HEK293T (cell line): ENCODE measurements at regions not wholly inside any gene's neighbourhood (a gene's known extent, or its start where the extent isn't known, plus 50 kb on each side); places are given as distances from the start of the nearest gene placed in this dataset.

Source experiments
- ARNT ChIP-seq: fragments of 450-650 bp; IDR thresholded peaks from 2 replicates; pipeline ENCODE4 v1.6.1; 2017; ENCODE audit warnings: mild to moderate bottlenecking
- ELF4 ChIP-seq: fragments of 450-650 bp; IDR thresholded peaks from 2 replicates; pipeline ENCODE4 v1.6.1; 2017; ENCODE audit warnings: antibody characterized with exemption
- FOXK2 ChIP-seq: fragments of 450-650 bp; IDR thresholded peaks from 2 replicates; pipeline ENCODE4 v1.6.1; 2016; ENCODE audit warnings: mild to moderate bottlenecking
- HDGF ChIP-seq: fragments of 450-650 bp; IDR thresholded peaks from 2 replicates; pipeline ENCODE4 v1.6.1; 2017; ENCODE audit warnings: antibody characterized with exemption, borderline replicate concordance
- SP1 ChIP-seq: fragments of 450-650 bp; IDR thresholded peaks from 2 replicates; pipeline ENCODE4 v1.6.1; 2017
- SUZ12 ChIP-seq: fragments of 450-650 bp; IDR thresholded peaks from 2 replicates; pipeline ENCODE4 v1.6.1; 2016; ENCODE audit warnings: mild to moderate bottlenecking

DNA sequence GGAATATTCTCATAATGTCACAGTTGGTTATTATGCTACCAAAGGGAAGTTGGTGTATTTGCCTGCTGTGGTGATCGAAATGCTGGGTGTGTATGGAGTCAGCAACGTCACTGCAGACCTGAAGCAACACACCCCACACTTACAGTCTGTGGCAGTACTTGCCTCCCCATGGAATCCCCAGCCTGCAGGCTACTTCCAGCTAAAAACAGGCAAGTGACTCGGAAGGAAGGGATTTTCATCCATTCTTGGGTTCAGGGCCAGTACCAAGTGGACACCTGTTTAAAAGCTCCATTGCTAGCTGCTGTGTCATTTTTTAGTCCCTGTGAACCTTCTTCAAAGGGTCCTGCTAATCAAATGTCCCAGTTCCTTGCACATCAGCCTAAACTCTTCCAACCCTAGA is 149.6 kb downstream of the C11orf91 start:
- TF ChIP-seq FOXK2 (no peak), SUZ12 (no peak), ARNT (no peak), HDGF (no peak), SP1 (no peak), ELF4 (no peak)
